K562 (cell line): ENCODE measurements at regions not wholly inside any gene's neighbourhood (a gene's known extent, or its start where the extent isn't known, plus 50 kb on each side); places are given as distances from the start of the nearest gene placed in this dataset.

ENCODE experiments used
- ATAC-seq: fragments of 200-7000 bp; cut with Tn5 transposase; 3 replicates; pipeline ENCODE4 v1.9.1; 2020; ENCODE audit warnings: moderate library complexity
- BruUV-seq: library from RNA; stranded (reverse); fragments of 400-500 nt; replicated peaks from 2 replicates; lab custom pipeline; 2021; lab: Mats Ljungman, UMichigan
- CTCF ChIA-PET: fragments of 300-600 bp; formaldehyde crosslinking; extraction: SDS; loops from one replicate; lab custom pipeline; 2021; ENCODE audit warnings: low intra/inter-chr PET ratio; lab: Yijun Ruan, JAX
- POLR2A ChIA-PET: fragments of 300-600, 350-650 bp; sonication (Branson Sonifier 250); formaldehyde crosslinking; extraction: SDS; loops from one replicate; lab custom pipeline; 2021; ENCODE audit warnings: antibody characterized with exemption, inconsistent platforms; lab: Yijun Ruan, JAX
- DNase-seq, 4 experiments: peaks; one replicate each; pipeline versions ENCODE4 v3.0.0 to v3.0.0-alpha.2; 2011 to 2018; ENCODE audit warnings: low spot score in 3 of 4, mixed read lengths in 3 of 4; ENCODE audit errors: extremely low read depth in 1 of 4
- FAIRE-seq: peaks from 2 replicates; lab custom pipeline; 2011; peaks lifted over from hg19 to GRCh38; lab: Jason Lieb, UNC
- H2AFZ ChIP-seq: 2 replicates; pipeline ENCODE4 v1.6.0; 2011; ENCODE audit warnings: low read depth, low read length, control low read depth, inconsistent platforms
- H3K27ac ChIP-seq: fragments of 200-600 bp; 3 replicates; pipeline ENCODE4 v1.8.0; 2011; ENCODE audit warnings: low read depth, mild to moderate bottlenecking, control low read depth, inconsistent platforms, low read length, moderate library complexity, mixed read lengths; ENCODE audit errors: extremely low read depth
- H3K27me3 ChIP-seq, 2 experiments: fragments of 300-600 bp in 1 of 2; 2 replicates in 1 of 2; 3 replicates in 1 of 2; pipeline versions ENCODE4 v1.6.0 to v1.8.0; 2011; ENCODE audit warnings: inconsistent platforms in 2 of 2, low read length in 2 of 2, mild to moderate bottlenecking in 1 of 2, mixed read lengths in 1 of 2, moderate library complexity in 1 of 2; ENCODE audit not compliant: control insufficient read depth in 2 of 2, insufficient read depth in 2 of 2
- H3K36me3 ChIP-seq: fragments of 300-600 bp; 3 replicates; pipeline ENCODE4 v1.8.0; 2011; ENCODE audit warnings: mild to moderate bottlenecking, low read length, inconsistent platforms; ENCODE audit not compliant: control insufficient read depth, insufficient read depth
- H3K4me1 ChIP-seq, 2 experiments: fragments of 200-600 bp in 1 of 2; replicated peaks in 1 of 2; 2 replicates in 1 of 2; 3 replicates in 1 of 2; pipeline versions ENCODE4 v1.5.1 to v1.8.0; 2011; ENCODE audit warnings: inconsistent platforms in 2 of 2, low read length in 2 of 2, mild to moderate bottlenecking in 1 of 2, mixed read lengths in 1 of 2, moderate library complexity in 1 of 2; ENCODE audit not compliant: control insufficient read depth in 2 of 2, insufficient read depth in 2 of 2
- H3K4me2 ChIP-seq: 2 replicates; pipeline ENCODE4 v1.6.1; 2011; ENCODE audit warnings: low read length, control low read depth, inconsistent platforms, mixed read lengths; ENCODE audit not compliant: insufficient read depth
- H3K4me3 ChIP-seq: fragments of 200-600 bp; sonication (generic), shearing (Covaris generic); 2 replicates; pipeline ENCODE4 v1.5.1; 2016; ENCODE audit warnings: control low read depth, inconsistent platforms
- H3K79me2 ChIP-seq: fragments of 200-600 bp; 3 replicates; pipeline ENCODE4 v1.8.0; 2011; ENCODE audit warnings: low read length, inconsistent platforms; ENCODE audit not compliant: control insufficient read depth, insufficient read depth
- H3K9ac ChIP-seq, 2 experiments: 2 replicates each; pipeline versions ENCODE4 v1.6.0 to v1.6.1; 2011; ENCODE audit warnings: low read depth in 2 of 2, low read length in 2 of 2, control low read depth in 1 of 2, inconsistent platforms in 1 of 2, mild to moderate bottlenecking in 1 of 2, mixed read lengths in 1 of 2; ENCODE audit not compliant: insufficient read depth in 1 of 2
- H3K9me1 ChIP-seq: one replicate; pipeline ENCODE4 v1.6.0; 2011; ENCODE audit warnings: inconsistent platforms, mild to moderate bottlenecking, low read length, moderate library complexity; ENCODE audit not compliant: control insufficient read depth, insufficient read depth
- H3K9me3 ChIP-seq: replicated peaks from 2 replicates; pipeline ENCODE4 v1.5.1; 2011; ENCODE audit warnings: low read depth, low read length, inconsistent platforms; ENCODE audit not compliant: control insufficient read depth, insufficient read depth
- H4K20me1 ChIP-seq: replicated peaks from 2 replicates; pipeline ENCODE4 v1.6.1; 2011; ENCODE audit warnings: low read length, inconsistent platforms, mixed read lengths; ENCODE audit not compliant: control insufficient read depth, insufficient read depth
- BCL6 ChIP-seq: fragments of 250-450 bp; sonication (Bioruptor Pico); IDR thresholded peaks from 2 replicates; pipeline ENCODE4 v1.4.0; 2020
- HNRNPL ChIP-seq: fragments of 200-400 bp; formaldehyde crosslinking; IDR thresholded peaks from 2 replicates; pipeline ENCODE4 v1.6.1; 2017; ENCODE audit warnings: low read depth, mild to moderate bottlenecking, low read length
- HSF4 ChIP-seq: fragments of 250-450 bp; sonication (Bioruptor Pico); IDR thresholded peaks from 2 replicates; pipeline ENCODE4 v2.1.2; 2022; ENCODE audit warnings: mild to moderate bottlenecking, moderate library complexity, borderline replicate concordance
- KAT2B ChIP-seq: IDR thresholded peaks from one replicate; pipeline ENCODE4 v1.6.1; 2012; ENCODE audit warnings: low read depth, mild to moderate bottlenecking, control low read depth, inconsistent platforms, low read length, moderate library complexity
- PTTG1 ChIP-seq: fragments of 450-650 bp; IDR thresholded peaks from 2 replicates; pipeline ENCODE4 v1.6.1; 2016; ENCODE audit warnings: low read depth, mild to moderate bottlenecking, missing genetic modification characterization, missing compliant biosample characterization
- RAD21 ChIP-seq, 2 experiments: fragments of 250-450 bp in 1 of 2; fragments of 450-650 bp in 1 of 2; sonication (Bioruptor Pico) in 1 of 2; formaldehyde crosslinking in 1 of 2; IDR thresholded peaks in 1 of 2; conservative IDR thresholded peaks in 1 of 2; 2 replicates each; pipeline versions ENCODE4 v1.4.0 to v1.8.0; 2020 to 2022; ENCODE audit warnings: mild to moderate bottlenecking in 2 of 2, moderate library complexity in 1 of 2
- SOX6 ChIP-seq: fragments of 450-650 bp; IDR thresholded peaks from 2 replicates; pipeline ENCODE4 v1.6.1; 2014; ENCODE audit warnings: mild to moderate bottlenecking
- TAF7 ChIP-seq: fragments of 450-650 bp; IDR thresholded peaks from 2 replicates; pipeline ENCODE4 v1.6.1; 2016; ENCODE audit warnings: missing genetic modification characterization, missing compliant biosample characterization
- ZNF232 ChIP-seq: sonication (generic); formaldehyde crosslinking; IDR thresholded peaks from 2 replicates; pipeline ENCODE4 v1.8.0; 2022; ENCODE audit warnings: mild to moderate bottlenecking, missing genetic modification reagents
- WGBS: fragments of 100-300 bp; shearing (Covaris generic); methylation state at CpG from one replicate; pipeline ENCODE4 v1.1.6; 2016; ENCODE audit warnings: low coverage, mixed read lengths; ENCODE audit not compliant: insufficient coverage; ENCODE audit errors: missing lambda C conversion rate; 5-methylcytosine and 5-hydroxymethylcytosine counted together
- in situ Hi-C: fragments of 300-500 bp; cut with MboI; formaldehyde crosslinking; loops from 4 replicates; pipeline ENCODE4 v1.15.0; 2018; ENCODE audit warnings: inconsistent platforms, mixed read lengths
- intact Hi-C: fragments of 100-400 bp; cut with micrococcal nuclease; formaldehyde crosslinking; loops from 2 replicates; pipeline ENCODE4 v1.14.2; 2022
- TF ChIP-seq, protein P1 (sequence below), 3 experiments: IDR thresholded peaks in 2 of 3; conservative IDR thresholded peaks in 1 of 3; 2 replicates each; pipeline ENCODE4 v1.5.1; 2011 to 2012; ENCODE audit warnings: low read length in 3 of 3, mild to moderate bottlenecking in 3 of 3, control low read depth in 2 of 3, improper control_type of control experiment in 1 of 3, inconsistent platforms in 1 of 3, low read depth in 1 of 3, mixed read lengths in 1 of 3, moderate library complexity in 1 of 3; ENCODE audit not compliant: insufficient read depth in 2 of 3
- TF ChIP-seq, protein P2 (sequence below): IDR thresholded peaks from 2 replicates; pipeline ENCODE4 v1.6.1; 2011; ENCODE audit warnings: borderline replicate concordance, low read depth, mild to moderate bottlenecking, moderate library complexity, low read length; ENCODE audit not compliant: insufficient read depth, poor library complexity, severe bottlenecking

DNA sequence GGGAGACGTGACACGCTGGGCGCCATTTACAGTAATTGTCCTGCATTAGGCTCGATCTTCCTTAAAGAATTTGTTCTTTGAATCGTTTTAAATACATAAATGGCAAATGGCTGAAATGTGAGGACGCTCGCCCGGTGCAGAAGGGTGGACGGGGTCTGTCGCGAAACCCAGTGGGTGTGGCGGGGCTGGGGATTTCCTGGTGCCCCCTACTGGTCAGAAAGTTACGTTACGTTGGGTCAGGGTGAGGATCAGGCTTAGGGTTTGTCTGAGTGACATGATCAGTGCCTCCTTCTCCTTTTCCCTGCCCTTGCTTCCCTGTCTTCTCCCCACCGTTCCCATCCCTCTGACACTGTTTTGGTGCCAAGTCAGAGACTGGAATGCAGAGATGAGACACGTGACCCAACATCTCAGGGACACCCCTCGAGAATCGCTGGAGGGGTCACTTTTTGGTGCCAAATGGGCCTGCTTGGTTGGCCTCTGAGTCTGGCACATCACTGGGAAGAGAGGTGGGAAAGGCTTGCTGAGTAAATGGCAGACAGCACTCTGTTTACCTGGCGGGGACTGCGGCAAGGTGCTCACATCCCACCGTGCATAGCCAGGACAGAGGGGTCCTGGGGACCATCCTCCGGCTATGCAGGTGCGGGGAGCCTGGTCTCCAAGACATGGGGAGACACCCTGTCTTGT is 1107.6 kb downstream of the BRD1 start:
- in situ Hi-C loops = no loop called here

More for the DNA sequence above, 1107.6 kb downstream of the BRD1 start:
- no peaks in the 10 kb centered on the region for H3K4me1 ChIP-seq
- no TSS peak for BruUV-seq
- no peaks in the 10 kb centered on the region; a peak in 2 of 5 replicates for H3K27me3 ChIP-seq
- TF ChIP-seq PTTG1 = no peak
- TF ChIP-seq TAF7 (tag) = no peak
- 0 out of 4 replicates have a peak, but pooled peaks of 1 of the 2 experiments have one; percentile 10 for TF ChIP-seq RAD21 (CRISPR knock-in tag; conservative IDR thresholded peaks at IDR 0.05 in 1 of 2, IDR thresholded peaks at IDR 0.05 in 1 of 2)
- no peak for TF ChIP-seq SOX6
- TF ChIP-seq, protein P1, sequence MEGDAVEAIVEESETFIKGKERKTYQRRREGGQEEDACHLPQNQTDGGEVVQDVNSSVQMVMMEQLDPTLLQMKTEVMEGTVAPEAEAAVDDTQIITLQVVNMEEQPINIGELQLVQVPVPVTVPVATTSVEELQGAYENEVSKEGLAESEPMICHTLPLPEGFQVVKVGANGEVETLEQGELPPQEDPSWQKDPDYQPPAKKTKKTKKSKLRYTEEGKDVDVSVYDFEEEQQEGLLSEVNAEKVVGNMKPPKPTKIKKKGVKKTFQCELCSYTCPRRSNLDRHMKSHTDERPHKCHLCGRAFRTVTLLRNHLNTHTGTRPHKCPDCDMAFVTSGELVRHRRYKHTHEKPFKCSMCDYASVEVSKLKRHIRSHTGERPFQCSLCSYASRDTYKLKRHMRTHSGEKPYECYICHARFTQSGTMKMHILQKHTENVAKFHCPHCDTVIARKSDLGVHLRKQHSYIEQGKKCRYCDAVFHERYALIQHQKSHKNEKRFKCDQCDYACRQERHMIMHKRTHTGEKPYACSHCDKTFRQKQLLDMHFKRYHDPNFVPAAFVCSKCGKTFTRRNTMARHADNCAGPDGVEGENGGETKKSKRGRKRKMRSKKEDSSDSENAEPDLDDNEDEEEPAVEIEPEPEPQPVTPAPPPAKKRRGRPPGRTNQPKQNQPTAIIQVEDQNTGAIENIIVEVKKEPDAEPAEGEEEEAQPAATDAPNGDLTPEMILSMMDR (IDR thresholded peaks at IDR 0.05 in 2 of 3, conservative IDR thresholded peaks at IDR 0.05 in 1 of 3; ENCODE audit: insufficient read depth in 2 of 3, low read depth in 1 of 3, low read length in 3 of 3) = peak; percentile 44 to 59 (median 45)
- TF ChIP-seq KAT2B = no peak
- TF ChIP-seq BCL6 (CRISPR knock-in tag) = no peak
- TF ChIP-seq HNRNPL = no peak
- no peak for TF ChIP-seq HSF4 (CRISPR knock-in tag)
- no peak for TF ChIP-seq ZNF232 (CRISPR knock-in tag)
- TF ChIP-seq, protein P2, sequence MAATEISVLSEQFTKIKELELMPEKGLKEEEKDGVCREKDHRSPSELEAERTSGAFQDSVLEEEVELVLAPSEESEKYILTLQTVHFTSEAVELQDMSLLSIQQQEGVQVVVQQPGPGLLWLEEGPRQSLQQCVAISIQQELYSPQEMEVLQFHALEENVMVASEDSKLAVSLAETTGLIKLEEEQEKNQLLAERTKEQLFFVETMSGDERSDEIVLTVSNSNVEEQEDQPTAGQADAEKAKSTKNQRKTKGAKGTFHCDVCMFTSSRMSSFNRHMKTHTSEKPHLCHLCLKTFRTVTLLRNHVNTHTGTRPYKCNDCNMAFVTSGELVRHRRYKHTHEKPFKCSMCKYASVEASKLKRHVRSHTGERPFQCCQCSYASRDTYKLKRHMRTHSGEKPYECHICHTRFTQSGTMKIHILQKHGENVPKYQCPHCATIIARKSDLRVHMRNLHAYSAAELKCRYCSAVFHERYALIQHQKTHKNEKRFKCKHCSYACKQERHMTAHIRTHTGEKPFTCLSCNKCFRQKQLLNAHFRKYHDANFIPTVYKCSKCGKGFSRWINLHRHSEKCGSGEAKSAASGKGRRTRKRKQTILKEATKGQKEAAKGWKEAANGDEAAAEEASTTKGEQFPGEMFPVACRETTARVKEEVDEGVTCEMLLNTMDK = peak; percentile 45
- no peaks in the 10 kb centered on the region for H3K36me3 ChIP-seq
- 3% methylated on average over 16 of the region's 23 CpGs for WGBS
- H3K4me3 ChIP-seq = no peak overlapping the region
- H3K9ac ChIP-seq = no peak overlapping the region
- ChIA-PET CTCF (interaction anchor here (0.7 kb wide), 1 partner anchor 408 kb away, joined by 3 read pairs; no protein-coding TSS in a partner anchor), POLR2A (no interaction called here)
- H3K4me2 ChIP-seq = no peak overlapping the region
- no peaks in the 10 kb centered on the region for H3K79me2 ChIP-seq
- H3K27ac ChIP-seq = no peak overlapping the region
- ATAC-seq (peak; percentile 86), DNase-seq (peak; percentile 21 to 72 (median 67)), FAIRE-seq (no peak)
- H4K20me1 ChIP-seq = no peaks in the 10 kb centered on the region
- H2AFZ ChIP-seq = no peak overlapping the region
- no peaks in the 10 kb centered on the region for H3K9me3 ChIP-seq
- intact Hi-C loops = no loop called here
- no peaks in the 10 kb centered on the region for H3K9me1 ChIP-seq
